CD4-positive, alpha-beta T cell treated with Interferon alpha-2 for 1 hour (primary cell): ENCODE measurements at regions not wholly inside any gene's neighbourhood (a gene's known extent, or its start where the extent isn't known, plus 50 kb on each side); places are given as distances from the start of the nearest gene placed in this dataset.

ENCODE experiments used
- DNase-seq, 2 donors: peaks; one replicate each; pipeline ENCODE4 v3.0.0-alpha.2; 2020 to 2022

GRCh38 chr2:824524-824923 is 126.1 kb upstream of the SNTG2 start:
- DNase-seq = no peak

GRCh38 chr2:821546-821945 is 129.1 kb upstream of the SNTG2 start:
- DNase-seq = no peak

DNA sequence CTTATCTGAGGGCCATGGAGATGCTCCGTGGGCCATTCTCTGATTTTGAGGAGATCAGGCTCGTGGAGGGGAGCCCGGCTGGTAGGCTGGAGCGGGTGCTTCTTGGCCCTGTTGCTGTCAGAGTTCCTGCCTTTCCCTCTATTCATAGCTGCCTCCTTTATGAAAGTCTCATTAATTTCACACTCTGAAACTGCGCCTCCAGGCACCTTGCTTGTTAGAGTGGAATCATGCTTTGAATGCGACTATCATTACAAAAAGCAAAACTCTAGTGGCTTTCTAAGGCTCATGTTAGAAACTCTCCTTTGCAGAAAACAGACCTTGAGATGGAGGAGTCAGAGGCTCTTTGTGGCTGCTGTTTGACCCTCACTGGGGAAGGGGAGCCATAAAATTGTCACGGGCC is 131.0 kb upstream of the SNTG2 start:
- no peak for DNase-seq

DNA sequence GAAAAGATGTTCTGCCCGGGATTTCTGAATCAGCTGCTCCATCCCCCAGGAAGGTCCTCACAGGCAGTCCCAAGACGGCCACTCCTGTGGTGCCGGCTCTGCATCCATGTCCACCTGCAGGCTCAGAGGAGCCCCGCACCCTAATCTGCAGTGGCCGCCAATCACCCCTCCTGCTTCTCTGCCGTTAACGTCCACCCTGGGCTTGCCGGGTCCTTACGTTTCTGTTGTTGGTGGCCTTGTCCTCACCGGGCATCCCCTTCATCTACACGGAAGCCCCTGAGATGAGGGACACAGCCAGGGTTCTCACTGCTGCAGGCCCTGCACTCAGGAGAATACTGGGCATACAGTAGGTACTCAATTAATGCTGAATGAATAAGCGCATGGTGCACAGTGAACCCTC is 131.5 kb upstream of the SNTG2 start:
- DNase-seq = no peak

- no peak for DNase-seq
Measured at GRCh38 chr2:817336-818015, 133.2 kb upstream of the SNTG2 start.

- DNase-seq = no peak
Measured at GRCh38 chr2:816278-816677, 134.4 kb upstream of the SNTG2 start.

GRCh38 chr2:810397-810796 is 133.2 kb upstream of the TMEM18 start:
- DNase-seq = no peak

GRCh38 chr2:807300-807699 is 130.1 kb upstream of the TMEM18 start:
- no peak for DNase-seq

- no peak for DNase-seq
Measured at GRCh38 chr2:805664-806063, 128.5 kb upstream of the TMEM18 start.

GRCh38 chr2:797993-798392 is 120.8 kb upstream of the TMEM18 start:
- DNase-seq = no peak

DNA sequence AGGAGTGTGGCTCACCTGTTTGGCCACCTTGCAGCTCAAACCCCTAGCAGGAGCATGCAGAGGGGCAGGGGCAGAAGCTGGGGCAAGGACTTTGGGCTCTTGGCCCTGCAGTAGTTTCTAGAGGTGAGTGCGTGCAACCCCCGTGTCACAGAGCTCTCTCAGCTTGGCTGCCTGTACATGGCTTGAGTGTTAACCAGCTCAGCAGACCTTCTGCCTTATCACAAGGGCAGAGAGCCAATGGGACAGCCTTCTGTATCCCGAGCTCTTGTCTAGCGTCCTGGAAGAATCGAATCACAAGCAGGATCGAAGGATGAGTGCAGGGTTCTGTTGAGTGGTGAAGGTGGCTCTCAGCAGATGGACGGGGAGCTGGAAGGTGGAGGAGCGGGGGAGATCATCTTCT is 120.3 kb upstream of the TMEM18 start:
- no peak for DNase-seq

DNA sequence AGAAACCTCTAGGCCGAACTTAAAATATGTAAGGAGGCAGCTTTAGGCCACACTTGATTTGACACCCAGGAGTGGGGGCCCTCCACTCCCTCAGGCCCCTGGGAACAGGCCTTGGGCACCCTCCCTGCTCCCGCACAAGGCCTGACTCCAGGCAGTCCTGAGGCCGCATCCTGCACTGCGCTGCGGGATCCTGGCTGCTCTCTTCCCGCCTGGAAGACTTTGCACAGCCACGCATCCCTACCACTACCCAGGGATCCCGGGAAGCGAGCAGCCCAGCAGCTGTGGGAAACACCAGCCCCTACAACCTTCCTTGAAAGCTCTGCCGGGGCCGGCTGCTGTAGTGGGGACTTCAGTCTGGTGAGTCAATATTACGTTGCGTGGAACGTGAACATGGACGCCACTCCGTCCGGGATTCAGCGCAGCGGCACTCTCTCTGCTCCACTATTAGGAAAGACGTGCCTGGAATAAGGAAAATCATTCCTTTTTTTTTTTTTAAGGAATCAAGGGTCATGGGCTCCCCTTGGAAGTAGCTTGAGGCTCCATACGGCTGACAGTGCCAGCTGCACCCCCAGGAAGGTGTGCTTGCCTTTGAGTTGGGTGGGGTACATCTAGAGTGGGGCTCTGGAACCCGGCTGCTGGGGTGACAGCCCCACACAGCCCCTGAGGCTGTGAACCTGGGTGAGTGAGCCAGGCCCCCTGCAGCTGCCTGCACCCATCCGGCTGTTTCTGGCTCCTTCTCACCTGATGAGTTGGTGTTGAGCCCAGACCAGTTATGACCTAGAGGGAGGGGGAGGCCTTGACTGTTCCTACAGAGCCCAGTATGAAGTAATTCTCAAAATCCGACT is 119.2 kb upstream of the TMEM18 start:
- DNase-seq = no peak

- no peak for DNase-seq
Measured at GRCh38 chr2:795531-796041, 118.4 kb upstream of the TMEM18 start.

- no peak for DNase-seq
Measured at GRCh38 chr2:794554-795241, 117.5 kb upstream of the TMEM18 start.

DNA sequence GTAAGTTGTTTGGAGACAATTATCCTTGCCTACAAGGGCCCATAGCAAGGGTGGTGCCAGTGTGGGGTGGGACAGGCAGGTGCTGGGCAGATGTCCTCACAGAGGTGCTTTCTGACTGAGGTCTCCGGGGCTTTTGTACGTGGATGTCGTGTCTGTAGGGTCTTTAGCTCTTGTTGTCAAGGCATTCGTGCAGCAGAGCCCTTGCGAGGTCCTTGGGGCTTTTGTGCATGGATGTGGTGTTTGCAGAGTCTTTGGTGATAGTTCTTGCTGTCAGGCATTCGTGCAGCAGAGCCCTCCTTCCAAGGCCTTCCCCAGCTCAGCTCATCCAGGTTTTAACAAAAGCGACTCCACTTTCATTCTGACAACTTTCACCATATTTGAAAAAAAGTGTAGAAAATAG is 116.0 kb upstream of the TMEM18 start:
- no peak for DNase-seq

GRCh38 chr2:792687-793086 is 115.5 kb upstream of the TMEM18 start:
- DNase-seq = no peak

- DNase-seq = no peak
Measured at GRCh38 chr2:790634-791245, 113.5 kb upstream of the TMEM18 start.

GRCh38 chr2:790081-790480 is 112.9 kb upstream of the TMEM18 start:
- DNase-seq = no peak

- DNase-seq = no peak
Measured at GRCh38 chr2:789529-789928, 112.3 kb upstream of the TMEM18 start.

GRCh38 chr2:788227-789032 is 111.2 kb upstream of the TMEM18 start:
- DNase-seq = no peak

DNA sequence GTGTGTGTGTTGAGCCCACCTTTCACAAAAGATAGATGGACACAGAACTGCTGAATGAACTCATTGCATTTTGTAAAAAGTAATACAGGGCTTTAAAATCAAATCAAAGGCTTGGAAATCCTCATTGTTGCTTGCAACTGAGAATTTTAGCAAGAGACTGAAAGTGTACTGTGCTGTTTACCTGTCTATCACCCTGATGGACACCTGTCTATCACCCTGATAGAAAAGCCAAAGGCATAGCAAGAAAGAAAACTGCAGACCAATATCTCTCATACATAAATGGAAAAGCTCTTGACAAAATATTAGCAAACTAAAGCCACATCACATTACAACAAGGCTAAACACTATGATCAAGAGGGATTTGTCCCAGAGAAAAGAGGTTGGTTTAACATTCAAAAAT is 107.5 kb upstream of the TMEM18 start:
- no peak for DNase-seq

DNA sequence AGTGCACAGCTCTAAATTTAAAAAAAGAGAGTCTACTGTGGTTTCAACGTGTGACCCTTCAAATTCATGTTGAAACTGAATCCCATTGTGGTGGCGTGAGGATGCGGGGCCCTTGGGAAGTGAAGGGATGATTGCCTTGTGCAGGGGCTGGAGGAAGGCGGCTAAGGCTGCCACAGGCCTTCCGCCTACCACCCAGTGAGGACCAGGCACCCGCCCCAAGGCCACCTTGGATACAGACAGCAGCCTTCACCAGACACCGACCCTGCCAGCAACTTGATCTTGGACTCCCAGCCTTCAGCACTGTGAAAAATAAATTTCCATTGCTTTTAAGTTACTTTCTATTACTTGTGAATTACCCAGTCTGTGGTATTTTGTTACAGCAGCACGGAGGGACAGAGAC is 103.4 kb upstream of the TMEM18 start:
- DNase-seq = no peak
